Fibroblast of mammary gland (primary cell): ENCODE measurements at regions not wholly inside any gene's neighbourhood (a gene's known extent, or its start where the extent isn't known, plus 50 kb on each side); places are given as distances from the start of the nearest gene placed in this dataset.

Source experiments
- DNase-seq: peaks from one replicate; pipeline ENCODE4 v3.0.0-alpha.2; 2010; ENCODE audit warnings: low read depth
- H3K4me3 ChIP-seq: 2 replicates; pipeline ENCODE4 v1.5.1; 2011; ENCODE audit warnings: low read depth, mild to moderate bottlenecking, low read length, moderate library complexity; ENCODE audit not compliant: control insufficient read depth
- CTCF ChIP-seq: conservative IDR thresholded peaks from 2 replicates; pipeline ENCODE4 v1.5.1; 2011; ENCODE audit warnings: low read depth, low read length, inconsistent platforms; ENCODE audit not compliant: control insufficient read depth, insufficient read depth

GRCh38 chr1:112263453-112263852 lies 132.6 kb upstream of the CTTNBP2NL start:
- H3K4me3 ChIP-seq, result no peak overlapping the region
- DNase-seq, result peak; percentile 72
- no peak for TF ChIP-seq CTCF

GRCh38 chr1:112264010-112264409 lies 132.0 kb upstream of the CTTNBP2NL start:
- TF ChIP-seq CTCF, result no peak
- H3K4me3 ChIP-seq, result no peak overlapping the region
- DNase-seq, result no peak

- DNase-seq, result no peak
- TF ChIP-seq CTCF, result no peak
- no peak overlapping the region for H3K4me3 ChIP-seq
Measured at GRCh38 chr1:112264553-112264952, 131.5 kb upstream of the CTTNBP2NL start.

DNA sequence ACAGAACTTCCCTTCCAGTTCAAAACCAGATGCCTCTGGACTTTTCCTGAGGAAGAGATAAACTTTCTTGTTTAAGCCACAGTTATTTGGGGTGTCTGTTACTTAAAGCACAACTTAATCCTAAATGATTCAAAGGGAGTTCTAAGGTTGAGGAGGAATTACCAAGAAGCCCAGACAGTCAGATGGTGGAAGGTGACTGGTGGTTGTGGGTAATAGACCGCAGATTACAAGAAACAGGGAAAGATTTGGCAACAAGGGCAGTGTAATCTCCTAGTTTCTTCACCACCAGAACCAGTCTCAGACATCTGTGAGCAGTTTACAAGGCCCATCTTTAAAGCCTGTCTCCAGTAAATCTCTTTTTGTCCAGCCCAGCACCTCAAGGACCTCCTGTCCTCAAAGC lies 130.1 kb upstream of the CTTNBP2NL start:
- H3K4me3 ChIP-seq, result no peak overlapping the region
- no peak for TF ChIP-seq CTCF
- no peak for DNase-seq

DNA sequence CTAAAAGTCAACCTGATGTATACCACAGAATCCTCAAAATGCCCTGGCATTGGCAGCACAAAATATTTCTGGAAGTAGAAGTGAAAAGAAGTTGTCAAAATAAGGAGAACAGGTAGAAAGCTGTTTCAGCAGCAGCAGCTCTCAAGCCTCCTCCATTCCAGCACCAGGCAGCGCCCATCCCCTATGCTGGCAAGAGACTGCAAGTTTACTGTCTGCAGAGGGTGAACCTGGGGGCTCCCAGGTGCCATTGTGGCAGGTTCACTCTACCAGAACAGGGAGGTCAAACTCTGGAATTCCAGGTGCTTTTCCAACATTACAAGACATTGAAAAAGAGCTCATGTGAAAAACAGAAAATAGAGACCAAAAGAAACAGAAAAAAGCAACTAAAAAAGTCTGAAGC lies 128.8 kb upstream of the CTTNBP2NL start:
- no peak for DNase-seq
- TF ChIP-seq CTCF, result no peak
- H3K4me3 ChIP-seq, result no peak overlapping the region

GRCh38 chr1:112267929-112268328 lies 128.1 kb upstream of the CTTNBP2NL start:
- no peak overlapping the region for H3K4me3 ChIP-seq
- TF ChIP-seq CTCF, result no peak
- no peak for DNase-seq

DNA sequence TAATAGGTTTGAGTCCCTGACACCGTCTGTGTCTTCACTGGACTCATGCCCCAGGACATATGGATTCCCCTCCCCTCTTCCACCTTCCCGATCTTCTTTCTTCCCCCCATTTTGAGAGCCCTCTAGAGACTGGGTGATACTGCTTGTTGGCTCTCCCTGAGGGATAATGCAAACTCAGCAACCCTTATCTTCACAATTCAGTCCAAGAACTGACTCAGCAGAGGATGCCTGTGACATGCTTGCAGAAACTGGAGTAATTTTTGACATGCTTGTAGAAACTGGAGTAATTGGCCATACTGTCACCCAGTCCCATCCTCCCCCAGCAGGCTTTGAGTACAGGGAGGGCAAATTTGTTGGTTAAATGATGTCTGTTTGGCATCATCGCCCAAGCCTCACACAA lies 127.6 kb upstream of the CTTNBP2NL start:
- no peak for DNase-seq
- H3K4me3 ChIP-seq, result no peak overlapping the region
- no peak for TF ChIP-seq CTCF
